Renal pelvis (tissue), 1 donor: ENCODE measurements at regions not wholly inside any gene's neighbourhood (a gene's known extent, or its start where the extent isn't known, plus 50 kb on each side); places are given as distances from the start of the nearest gene placed in this dataset.
"Not testable (repeated sequence)": the region's sequence is repeated elsewhere in the genome, so short reads cannot be mapped to it uniquely, and the experiment has no call there.

Experiments
- DNase-seq: peaks from one replicate; pipeline ENCODE4 v3.0.0-alpha.2; 2013

- no peak for DNase-seq
These were observed 816.6 kb downstream of the EPHA3 start for GRCh38 chr3:89923921-89924610.

GRCh38 chr3:89925976-89926375 lies 818.6 kb downstream of the EPHA3 start:
- no peak for DNase-seq

DNA sequence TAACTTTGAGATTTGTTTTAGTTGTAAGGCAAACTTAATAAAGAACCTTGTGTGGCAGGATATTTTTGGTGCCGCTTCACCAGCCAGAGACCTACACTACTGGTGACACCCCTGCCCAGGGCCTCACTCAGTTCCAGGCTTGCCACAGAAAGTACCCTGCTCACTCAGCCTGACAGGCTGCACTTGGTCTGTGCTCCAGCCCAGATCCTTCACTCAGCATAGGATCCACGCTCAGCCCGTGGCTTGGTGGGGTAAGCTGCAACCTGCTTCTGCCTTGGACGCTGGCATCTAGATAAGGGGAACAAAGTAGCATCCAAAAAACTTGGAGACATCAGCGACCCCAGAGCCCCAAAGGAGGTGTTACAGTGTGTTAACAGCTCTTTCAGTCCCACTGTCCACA lies 825.5 kb downstream of the EPHA3 start:
- DNase-seq, result no peak

DNA sequence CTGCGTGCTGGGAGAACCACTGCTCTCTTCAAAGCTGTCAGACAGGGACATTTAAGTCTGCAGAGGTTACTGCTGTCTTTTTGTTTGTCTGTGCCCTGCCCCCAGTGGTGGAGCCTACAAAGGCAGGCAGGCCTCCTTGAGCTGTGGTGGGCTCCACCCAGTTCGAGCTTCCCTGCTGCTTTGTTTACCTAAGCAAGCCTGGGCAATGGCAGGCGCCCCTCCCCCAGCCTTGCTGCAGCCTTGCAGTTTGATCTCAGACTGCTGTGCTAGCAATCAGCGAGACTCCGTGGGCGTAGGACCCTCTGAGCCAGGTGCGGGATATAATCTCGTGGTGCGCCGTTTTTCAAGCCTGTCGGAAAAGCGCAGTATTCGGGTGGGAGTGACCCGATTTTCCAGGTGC lies 837.0 kb downstream of the EPHA3 start:
- not testable (repeated sequence) for DNase-seq

DNA sequence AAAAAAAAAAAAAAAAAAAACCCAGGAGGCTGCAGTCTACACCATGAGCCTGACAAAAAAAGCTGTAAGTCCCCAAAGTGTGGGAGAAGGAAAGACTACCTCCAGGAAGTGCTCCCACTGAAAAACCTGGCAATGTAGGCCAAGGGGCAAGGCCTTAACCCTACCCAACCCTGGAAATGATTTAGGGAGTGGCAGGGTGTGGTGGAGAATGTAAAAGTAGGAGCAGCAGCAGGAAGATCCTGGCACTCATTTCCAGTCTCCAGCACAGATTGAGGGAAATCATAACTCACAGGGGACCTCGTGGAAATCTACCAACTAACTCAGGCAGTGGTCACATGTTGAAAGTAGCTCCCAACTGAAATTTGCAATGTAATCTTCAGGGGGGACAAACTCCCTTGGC lies 839.5 kb downstream of the EPHA3 start:
- no peak for DNase-seq

DNA sequence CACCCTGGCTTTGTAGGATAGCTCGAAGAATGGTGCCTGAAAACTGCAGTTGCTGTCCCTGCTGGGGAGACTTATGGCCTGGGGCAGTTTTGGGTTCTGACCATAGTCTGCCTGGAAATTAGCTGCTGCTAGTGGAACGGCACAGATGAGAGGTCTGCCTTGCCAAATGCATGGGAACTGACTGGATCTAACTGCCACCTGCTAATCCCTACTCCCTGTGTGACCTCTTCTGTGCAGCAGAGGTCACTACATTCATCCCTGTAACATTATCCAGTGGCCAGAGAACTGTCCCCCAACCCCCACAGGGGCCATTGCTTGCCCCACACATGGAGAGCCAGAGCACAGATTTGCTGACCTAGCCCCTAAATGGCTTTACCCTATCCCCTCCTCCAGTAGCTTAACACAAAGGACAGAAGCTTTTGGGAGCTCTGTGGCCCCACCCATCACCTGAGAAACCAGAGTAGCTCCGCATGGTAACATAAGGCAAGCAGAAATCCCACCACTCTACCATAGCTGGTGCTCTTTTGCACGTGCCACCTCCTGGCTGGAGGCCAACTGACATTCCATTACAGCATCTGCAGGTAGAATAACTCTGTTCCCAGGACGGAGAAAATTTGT lies 840.0 kb downstream of the EPHA3 start:
- no peak for DNase-seq

GRCh38 chr3:89948008-89948407 lies 840.6 kb downstream of the EPHA3 start:
- DNase-seq, result no peak

DNA sequence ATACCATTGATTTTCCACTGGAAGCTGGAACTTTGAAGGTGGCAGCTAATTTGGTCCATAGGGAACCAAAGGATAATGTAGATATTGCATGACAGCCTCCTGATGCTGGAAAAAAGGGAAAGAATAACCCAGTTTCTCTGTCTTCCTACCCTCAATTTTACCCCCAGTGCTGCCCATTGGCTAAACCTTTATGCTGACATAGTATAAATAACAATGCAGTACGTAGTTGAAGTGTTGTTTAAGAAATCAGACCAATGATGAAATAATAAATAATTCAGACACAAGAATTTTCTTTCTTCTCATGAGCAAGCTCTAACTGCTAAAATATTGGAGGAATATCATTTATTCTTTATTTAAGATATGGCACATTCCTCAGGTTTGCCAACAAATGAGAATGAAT lies 843.4 kb downstream of the EPHA3 start:
- DNase-seq, result no peak

GRCh38 chr3:89954137-89954536 lies 846.7 kb downstream of the EPHA3 start:
- DNase-seq, result no peak

DNA sequence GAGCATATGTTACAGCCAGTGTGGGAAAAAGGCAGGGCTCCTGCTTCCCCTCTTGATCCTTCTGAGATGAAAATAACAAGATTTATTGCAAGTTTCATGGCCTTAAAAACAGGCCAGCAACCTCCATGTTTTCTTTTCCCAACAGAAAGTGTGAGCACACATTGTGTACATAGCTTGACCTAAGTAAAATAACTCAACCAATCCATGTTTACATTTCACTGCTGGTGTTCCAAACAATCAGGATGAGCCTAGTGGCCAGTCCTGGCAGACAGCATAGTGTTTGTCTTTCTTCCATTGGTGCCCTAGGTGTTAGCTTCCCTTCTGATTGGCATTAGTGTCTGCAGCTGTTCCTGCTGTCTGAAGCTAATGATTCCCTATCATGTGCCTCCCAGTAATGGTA lies 847.7 kb downstream of the EPHA3 start:
- DNase-seq, result peak; percentile 35

DNA sequence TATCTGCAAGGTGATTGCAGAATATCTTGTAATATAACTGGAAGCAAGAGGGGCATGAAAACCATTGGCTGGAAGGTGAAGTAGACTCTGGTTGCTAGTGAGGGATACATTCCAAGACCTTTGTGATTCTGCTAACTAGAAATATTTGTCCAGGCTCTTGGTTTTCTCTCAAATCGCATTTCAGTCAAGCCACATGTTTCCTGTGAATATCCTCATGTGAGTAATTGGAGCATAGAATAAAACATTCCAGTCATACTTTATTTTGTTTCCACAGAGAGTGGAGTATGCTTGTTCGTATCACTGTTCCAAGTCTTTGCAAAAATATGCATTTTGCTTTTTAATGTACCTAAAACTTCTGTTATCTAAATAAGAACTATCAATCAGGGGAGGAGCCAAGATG lies 850.0 kb downstream of the EPHA3 start:
- no peak for DNase-seq

DNA sequence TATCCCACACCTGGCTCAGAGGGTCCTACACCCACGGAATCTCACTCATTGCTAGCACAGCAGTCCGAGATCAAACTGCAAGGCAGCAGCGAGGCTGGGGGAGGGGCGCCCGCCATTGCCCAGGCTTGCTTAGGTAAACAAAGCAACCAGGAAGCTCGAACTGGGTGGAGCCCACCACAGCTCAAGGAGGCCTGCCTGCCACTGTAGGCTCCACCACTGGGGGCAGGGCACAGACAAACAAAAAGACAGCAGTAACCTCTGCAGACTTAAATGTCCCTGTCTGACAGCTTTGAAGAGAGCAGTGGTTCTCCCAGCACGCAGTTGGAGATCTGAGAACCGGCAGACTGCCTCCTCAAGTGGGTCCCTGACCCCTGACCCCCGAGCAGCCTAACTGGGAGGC lies 850.7 kb downstream of the EPHA3 start:
- not testable (repeated sequence) for DNase-seq

- no peak for DNase-seq
These were observed 856.9 kb downstream of the EPHA3 start for GRCh38 chr3:89964347-89964746.

GRCh38 chr3:89966877-89967665 lies 859.6 kb downstream of the EPHA3 start:
- no peak for DNase-seq

- no peak for DNase-seq
These were observed 863.9 kb downstream of the EPHA3 start for GRCh38 chr3:89971329-89971728.

GRCh38 chr3:89973156-89973555 lies 865.7 kb downstream of the EPHA3 start:
- DNase-seq, result no peak

- DNase-seq, result no peak
These were observed 867.6 kb downstream of the EPHA3 start for GRCh38 chr3:89974903-89975519.

- DNase-seq, result no peak
These were observed 876.0 kb downstream of the EPHA3 start for GRCh38 chr3:89983449-89983848.

GRCh38 chr3:90005281-90005847 lies 897.9 kb downstream of the EPHA3 start:
- DNase-seq, result no peak

GRCh38 chr3:90007778-90008499 lies 900.5 kb downstream of the EPHA3 start:
- no peak for DNase-seq

- DNase-seq, result no peak
These were observed 902.9 kb downstream of the EPHA3 start for GRCh38 chr3:90010341-90010740.

GRCh38 chr3:90011131-90011530 lies 903.7 kb downstream of the EPHA3 start:
- DNase-seq, result no peak
